ENCODE measurements at regions not wholly inside any gene's neighbourhood (a gene's known extent, or its start where the extent isn't known, plus 50 kb on each side); places are given as distances from the start of the nearest gene placed in this dataset.

DNA sequence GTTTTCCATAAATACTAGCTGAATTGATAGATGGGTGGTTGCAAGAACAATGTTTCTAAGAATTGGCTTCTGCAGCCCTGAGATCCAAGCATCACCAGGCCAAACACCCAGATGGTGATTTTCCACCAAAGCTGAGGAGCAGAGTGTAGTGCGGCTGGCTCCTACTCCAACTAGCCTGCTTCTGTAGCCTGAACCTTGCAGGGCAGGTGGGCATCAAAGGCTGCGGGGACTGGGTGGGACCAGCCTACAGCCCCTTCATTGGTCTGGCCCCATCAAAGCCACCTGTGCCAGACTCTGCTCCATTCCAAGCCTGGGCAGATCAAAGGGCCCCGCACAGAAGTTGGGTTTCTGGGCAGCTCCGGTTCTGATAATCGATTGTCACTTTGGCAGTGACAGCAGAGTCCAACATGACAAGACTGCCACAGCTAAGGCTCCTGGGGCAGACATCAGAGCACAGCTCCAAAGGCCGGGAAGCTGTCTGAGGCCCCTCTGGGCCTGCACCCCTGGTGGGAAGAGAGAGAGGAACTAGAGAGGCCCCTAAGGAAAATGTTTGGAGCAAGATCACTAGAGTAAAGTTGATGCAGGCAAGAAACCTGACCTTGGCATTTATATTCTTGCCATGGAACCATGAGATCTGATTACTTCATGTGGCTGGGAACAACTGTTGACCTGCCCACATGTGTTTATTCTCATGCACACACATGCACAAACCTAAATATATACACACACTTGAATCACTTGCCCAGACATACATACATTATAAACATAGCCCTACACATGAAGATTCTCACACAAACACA lies 582.9 kb downstream of the INSC start:
- Histone ChIP-seq H3K36me3 (no peaks in the 10 kb centered on the region), H3K27me3 (no peaks in the 10 kb centered on the region), H3K4me1 (no peaks in the 10 kb centered on the region), H3K4me3 (ENCODE audit: low read depth, low read length) (no peak overlapping the region), H3K9me3 (no peaks in the 10 kb centered on the region)
- DNase-seq: no peak
- TF ChIP-seq, protein P1, sequence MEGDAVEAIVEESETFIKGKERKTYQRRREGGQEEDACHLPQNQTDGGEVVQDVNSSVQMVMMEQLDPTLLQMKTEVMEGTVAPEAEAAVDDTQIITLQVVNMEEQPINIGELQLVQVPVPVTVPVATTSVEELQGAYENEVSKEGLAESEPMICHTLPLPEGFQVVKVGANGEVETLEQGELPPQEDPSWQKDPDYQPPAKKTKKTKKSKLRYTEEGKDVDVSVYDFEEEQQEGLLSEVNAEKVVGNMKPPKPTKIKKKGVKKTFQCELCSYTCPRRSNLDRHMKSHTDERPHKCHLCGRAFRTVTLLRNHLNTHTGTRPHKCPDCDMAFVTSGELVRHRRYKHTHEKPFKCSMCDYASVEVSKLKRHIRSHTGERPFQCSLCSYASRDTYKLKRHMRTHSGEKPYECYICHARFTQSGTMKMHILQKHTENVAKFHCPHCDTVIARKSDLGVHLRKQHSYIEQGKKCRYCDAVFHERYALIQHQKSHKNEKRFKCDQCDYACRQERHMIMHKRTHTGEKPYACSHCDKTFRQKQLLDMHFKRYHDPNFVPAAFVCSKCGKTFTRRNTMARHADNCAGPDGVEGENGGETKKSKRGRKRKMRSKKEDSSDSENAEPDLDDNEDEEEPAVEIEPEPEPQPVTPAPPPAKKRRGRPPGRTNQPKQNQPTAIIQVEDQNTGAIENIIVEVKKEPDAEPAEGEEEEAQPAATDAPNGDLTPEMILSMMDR (IDR thresholded peaks at IDR 0.05; ENCODE audit: low read depth, low read length): no peak

DNA sequence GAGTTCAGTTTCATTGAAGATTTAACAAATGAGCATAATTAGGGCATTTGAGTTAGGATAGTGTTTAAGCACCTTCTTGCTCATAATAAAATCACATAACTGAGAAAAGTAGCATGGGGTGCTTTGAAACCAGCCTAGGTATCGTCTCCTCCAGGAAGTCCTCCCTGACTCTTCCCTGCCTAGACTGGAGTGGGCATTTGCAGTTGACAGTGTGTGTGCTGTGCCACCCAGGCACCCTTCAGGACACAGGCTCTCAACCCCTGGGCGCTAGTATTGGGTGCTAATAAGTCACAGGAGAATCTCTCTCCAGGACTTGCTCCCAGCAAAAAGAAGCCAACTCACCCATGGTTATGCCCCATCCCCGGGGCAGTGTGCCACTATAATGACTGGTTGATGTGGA lies 584.1 kb downstream of the INSC start:
- DNase-seq: no peak
- Histone ChIP-seq H3K4me1 (no peaks in the 10 kb centered on the region), H3K36me3 (no peaks in the 10 kb centered on the region), H3K4me3 (ENCODE audit: low read depth, low read length) (no peak overlapping the region), H3K9me3 (no peaks in the 10 kb centered on the region), H3K27me3 (no peaks in the 10 kb centered on the region)
- TF ChIP-seq, protein P1 (IDR thresholded peaks at IDR 0.05; ENCODE audit: low read depth, low read length): no peak

DNA sequence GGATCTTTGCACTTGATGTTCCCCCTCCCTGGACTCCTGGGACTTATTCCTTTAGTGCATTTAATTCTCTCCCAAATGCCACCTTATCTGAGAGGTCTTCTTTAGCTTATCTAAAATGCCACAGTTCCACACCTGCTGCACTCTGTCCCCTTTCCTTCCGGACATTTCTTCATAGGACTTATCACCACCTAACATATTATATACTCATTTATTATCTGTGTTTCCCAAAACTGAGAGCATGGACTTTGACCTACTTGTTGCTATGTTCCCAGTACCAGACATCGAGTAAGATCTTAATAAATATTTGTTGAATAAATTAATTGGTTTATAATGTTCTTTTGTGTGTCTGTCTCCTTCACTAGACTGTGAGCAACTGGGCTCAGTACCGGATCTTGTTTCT lies 585.3 kb downstream of the INSC start:
- H3K36me3 ChIP-seq: no peaks in the 10 kb centered on the region
- H3K4me3 ChIP-seq (ENCODE audit: low read depth, low read length): no peak overlapping the region
- H3K27me3 ChIP-seq: no peaks in the 10 kb centered on the region
- H3K9me3 ChIP-seq: no peaks in the 10 kb centered on the region
- H3K4me1 ChIP-seq: no peaks in the 10 kb centered on the region
- TF ChIP-seq, protein P1 (IDR thresholded peaks at IDR 0.05; ENCODE audit: low read depth, low read length): no peak
- DNase-seq: no peak

DNA sequence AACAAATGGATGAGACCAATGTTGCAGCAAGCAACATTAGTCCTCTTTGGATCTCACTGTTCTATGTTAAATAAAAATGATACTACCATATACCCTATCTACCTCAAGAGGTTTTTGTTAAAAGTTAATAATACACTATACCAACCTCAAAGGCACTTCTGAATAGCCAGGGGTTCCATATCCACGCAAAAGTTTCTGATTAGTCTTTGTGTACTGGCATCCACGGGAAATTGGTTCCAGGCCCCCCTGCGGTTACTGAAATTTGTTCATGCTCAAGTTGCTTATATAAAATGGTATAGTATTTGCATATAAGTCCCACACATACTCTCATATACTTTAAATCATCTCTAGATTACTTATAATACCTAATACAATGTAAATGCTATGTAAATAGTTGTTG lies 585.7 kb downstream of the INSC start:
- no peaks in the 10 kb centered on the region for H3K4me1 ChIP-seq
- H3K36me3 ChIP-seq: no peaks in the 10 kb centered on the region
- H3K9me3 ChIP-seq: no peaks in the 10 kb centered on the region
- TF ChIP-seq, protein P1 (IDR thresholded peaks at IDR 0.05; ENCODE audit: low read depth, low read length): no peak
- H3K4me3 ChIP-seq (ENCODE audit: low read depth, low read length): no peak overlapping the region
- DNase-seq: no peak
- no peaks in the 10 kb centered on the region for H3K27me3 ChIP-seq

DNA sequence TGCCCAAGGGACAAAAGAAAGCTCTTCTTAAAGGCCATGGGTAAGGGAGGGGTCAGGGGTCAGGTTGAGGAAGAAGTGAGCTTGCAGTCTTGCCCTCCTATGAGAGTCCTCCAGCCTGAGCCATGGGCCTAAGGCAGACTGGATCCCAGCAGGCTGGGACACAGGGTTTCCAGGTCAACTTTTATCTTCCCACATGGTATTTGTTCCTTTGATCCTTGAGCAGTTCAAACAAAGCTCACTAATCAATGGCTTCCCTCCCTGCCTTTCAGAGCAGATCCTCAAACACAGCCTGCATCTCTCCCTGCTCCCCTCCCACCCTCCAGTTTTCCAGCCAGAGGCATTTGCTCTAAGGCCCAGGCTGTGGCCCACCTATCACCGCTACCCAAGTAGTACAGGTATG lies 589.3 kb downstream of the INSC start:
- Histone ChIP-seq H3K4me3 (ENCODE audit: low read depth, low read length) (no peak overlapping the region), H3K27me3 (no peaks in the 10 kb centered on the region), H3K9me3 (no peaks in the 10 kb centered on the region), H3K36me3 (no peaks in the 10 kb centered on the region), H3K4me1 (peaks cover 3% of the 10 kb centered on the region; the same call in 1 of the 2 replicates)
- DNase-seq: no peak
- TF ChIP-seq, protein P1 (IDR thresholded peaks at IDR 0.05; ENCODE audit: low read depth, low read length): no peak

DNA sequence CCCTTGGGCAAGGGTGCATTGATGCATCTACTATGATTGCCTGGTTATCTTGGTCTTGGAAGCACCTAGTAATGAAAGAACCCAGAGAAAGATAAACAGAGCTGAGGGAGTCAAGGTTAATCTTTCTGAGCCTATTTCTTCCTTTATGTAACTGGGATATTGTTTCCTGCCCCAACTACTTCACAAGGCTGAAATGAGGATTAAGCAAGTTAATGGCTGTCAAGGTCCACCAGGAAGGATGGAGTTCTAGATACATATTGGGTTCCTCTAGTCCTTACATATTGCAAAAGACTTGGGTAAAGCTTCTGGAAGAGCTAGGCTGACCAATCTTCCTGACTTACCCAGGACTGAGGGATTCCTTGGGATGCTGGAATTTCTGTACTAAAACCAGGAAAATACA lies 589.8 kb downstream of the INSC start:
- Histone ChIP-seq H3K36me3 (no peaks in the 10 kb centered on the region), H3K27me3 (no peaks in the 10 kb centered on the region), H3K9me3 (no peaks in the 10 kb centered on the region), H3K4me3 (ENCODE audit: low read depth, low read length) (no peak overlapping the region), H3K4me1 (peaks cover 3% of the 10 kb centered on the region; the same call in 1 of the 2 replicates)
- no peak for DNase-seq
- TF ChIP-seq, protein P1 (IDR thresholded peaks at IDR 0.05; ENCODE audit: low read depth, low read length): no peak

Measured in BE2C (cell line).